Body of pancreas (tissue), 4 donors: ENCODE measurements at regions not wholly inside any gene's neighbourhood (a gene's known extent, or its start where the extent isn't known, plus 50 kb on each side); places are given as distances from the start of the nearest gene placed in this dataset.

Experiments
- CTCF ChIP-seq, 7 experiments: fragments of 450-650 bp in 4 of 7; fragments of 200-600 bp in 3 of 7; sonication (generic) in 3 of 7; IDR thresholded peaks; one replicate each; pipeline ENCODE4 v1.5.1; 2016 to 2019; ENCODE audit warnings: antibody characterized with exemption in 7 of 7
- POLR2A ChIP-seq, 3 donors: fragments of 450-650 bp; IDR thresholded peaks; one replicate each; pipeline ENCODE4 v1.6.1; 2016; ENCODE audit warnings: antibody characterized with exemption in 3 of 3, mild to moderate bottlenecking in 2 of 3

- no peak for TF ChIP-seq CTCF (IDR thresholded peaks at IDR 0.05)
- no peak for TF ChIP-seq POLR2A (IDR thresholded peaks at IDR 0.05)
Measured at GRCh38 chr2:19246496-19246895, 111.9 kb downstream of the OSR1 start.
